H9 (cell line): ENCODE measurements at regions not wholly inside any gene's neighbourhood (a gene's known extent, or its start where the extent isn't known, plus 50 kb on each side); places are given as distances from the start of the nearest gene placed in this dataset.

ENCODE experiments used
- DNase-seq: peaks from one replicate; pipeline ENCODE4 v3.0.0-alpha.2; 2017
- H2AFZ ChIP-seq: one replicate; pipeline ENCODE4 v1.6.1; 2013; ENCODE audit warnings: mild to moderate bottlenecking, low read length, control low read depth, moderate library complexity
- H2AK5ac ChIP-seq: 2 replicates; pipeline ENCODE4 v1.6.1; 2013; ENCODE audit warnings: low read length, control low read depth, mixed read lengths; ENCODE audit not compliant: insufficient read length
- H2BK120ac ChIP-seq: one replicate; pipeline ENCODE4 v1.6.1; 2013; ENCODE audit warnings: low read depth, mild to moderate bottlenecking, low read length, control low read depth, inconsistent platforms; ENCODE audit not compliant: poor library complexity, severe bottlenecking
- H2BK12ac ChIP-seq: 2 replicates; pipeline ENCODE4 v1.6.1; 2013; ENCODE audit warnings: low read length, control low read depth, mixed read lengths, low read depth; ENCODE audit not compliant: insufficient read length
- H2BK15ac ChIP-seq: 2 replicates; pipeline ENCODE4 v1.6.1; 2013; ENCODE audit warnings: low read depth, low read length, control low read depth
- H2BK20ac ChIP-seq: one replicate; pipeline ENCODE4 v1.6.1; 2013; ENCODE audit warnings: low read depth, mild to moderate bottlenecking, low read length, control low read depth, inconsistent platforms; ENCODE audit not compliant: poor library complexity, severe bottlenecking
- H2BK5ac ChIP-seq: 2 replicates; pipeline ENCODE4 v1.6.1; 2013; ENCODE audit warnings: low read length, control low read depth, mixed read lengths; ENCODE audit not compliant: insufficient read length
- H3K14ac ChIP-seq: 2 replicates; pipeline ENCODE4 v1.6.1; 2013; ENCODE audit warnings: low read length, control low read depth; ENCODE audit not compliant: insufficient read depth
- H3K18ac ChIP-seq: 2 replicates; pipeline ENCODE4 v1.6.1; 2013; ENCODE audit warnings: low read depth, mild to moderate bottlenecking, mixed read lengths, low read length, control low read depth; ENCODE audit not compliant: insufficient read length
- H3K23ac ChIP-seq: 2 replicates; pipeline ENCODE4 v1.6.1; 2013; ENCODE audit warnings: low read length, control low read depth, mixed read lengths, low read depth; ENCODE audit not compliant: insufficient read length
- H3K23me2 ChIP-seq: 2 replicates; pipeline ENCODE4 v1.6.1; 2013; ENCODE audit warnings: low read depth, mild to moderate bottlenecking, mixed read lengths, low read length, control low read depth; ENCODE audit not compliant: insufficient read length, poor library complexity, severe bottlenecking
- H3K27ac ChIP-seq: 2 replicates; pipeline ENCODE4 v1.5.1; 2013; ENCODE audit warnings: low read length, control low read depth, mixed read lengths, low read depth; ENCODE audit not compliant: insufficient read length
- H3K27me3 ChIP-seq: 2 replicates; pipeline ENCODE4 v1.6.1; 2013; ENCODE audit warnings: low read length, control low read depth, inconsistent platforms; ENCODE audit not compliant: insufficient read depth
- H3K4ac ChIP-seq: 2 replicates; pipeline ENCODE4 v1.6.1; 2013; ENCODE audit warnings: low read depth, mild to moderate bottlenecking, control low read depth, inconsistent platforms, low read length, moderate library complexity
- H3K4me1 ChIP-seq: 2 replicates; pipeline ENCODE4 v1.6.1; 2013; ENCODE audit warnings: low read length, control low read depth, inconsistent platforms; ENCODE audit not compliant: insufficient read depth
- H3K4me2 ChIP-seq: 2 replicates; pipeline ENCODE4 v1.6.1; 2013; ENCODE audit warnings: low read length, control low read depth, mixed read lengths; ENCODE audit not compliant: insufficient read length, insufficient read depth
- H3K56ac ChIP-seq: 2 replicates; pipeline ENCODE4 v1.6.1; 2013; ENCODE audit warnings: low read depth, mild to moderate bottlenecking, mixed read lengths, low read length, control low read depth; ENCODE audit not compliant: insufficient read length
- H3K79me1 ChIP-seq: 2 replicates; pipeline ENCODE4 v1.6.1; 2013; ENCODE audit warnings: low read depth, mild to moderate bottlenecking, moderate library complexity, low read length, control low read depth, inconsistent platforms; ENCODE audit not compliant: insufficient read depth, poor library complexity, severe bottlenecking
- H3K79me2 ChIP-seq: 2 replicates; pipeline ENCODE4 v1.6.1; 2013; ENCODE audit warnings: low read length, control low read depth, inconsistent platforms; ENCODE audit not compliant: insufficient read depth
- H3K9ac ChIP-seq: 2 replicates; pipeline ENCODE4 v1.6.1; 2013; ENCODE audit warnings: low read length, control low read depth, mixed read lengths; ENCODE audit not compliant: insufficient read length; ENCODE audit errors: extremely low read depth
- H3K9me3 ChIP-seq: one replicate; pipeline ENCODE4 v1.6.1; 2013; ENCODE audit warnings: low read depth, low read length, inconsistent platforms; ENCODE audit not compliant: control insufficient read depth
- H3T11ph ChIP-seq: one replicate; pipeline ENCODE4 v1.6.1; 2013; ENCODE audit warnings: mild to moderate bottlenecking, low read length, control low read depth, inconsistent platforms
- H4K20me1 ChIP-seq: one replicate; pipeline ENCODE4 v1.6.1; 2013; ENCODE audit not compliant: control insufficient read depth, insufficient read length, insufficient read depth
- H4K5ac ChIP-seq: 2 replicates; pipeline ENCODE4 v1.6.1; 2013; ENCODE audit warnings: low read depth, mild to moderate bottlenecking, mixed read lengths, low read length, control low read depth; ENCODE audit not compliant: insufficient read length
- H4K8ac ChIP-seq: replicated peaks from 2 replicates; pipeline ENCODE4 v1.6.1; 2013; ENCODE audit warnings: low read length, control low read depth, mixed read lengths, low read depth; ENCODE audit not compliant: insufficient read length
- H4K91ac ChIP-seq: 2 replicates; pipeline ENCODE4 v1.6.1; 2013; ENCODE audit warnings: low read depth, mild to moderate bottlenecking, moderate library complexity, mixed read lengths, low read length, control low read depth; ENCODE audit not compliant: insufficient read length
- H3K27ac Mint-ChIP-seq, 3 experiments: 2 replicates in 2 of 3; 3 replicates in 1 of 3; pipeline ENCODE4 v1.8.0; 2020 to 2021; ENCODE audit warnings: mixed read lengths in 3 of 3, mild to moderate bottlenecking in 1 of 3, moderate library complexity in 1 of 3
- H3K27me3 Mint-ChIP-seq: 2 replicates; pipeline ENCODE4 v1.8.0; 2021; ENCODE audit warnings: low read depth, mild to moderate bottlenecking, moderate library complexity, mixed read lengths
- H3K36me3 Mint-ChIP-seq, 3 experiments: 2 replicates in 2 of 3; 3 replicates in 1 of 3; pipeline ENCODE4 v1.8.0; 2020 to 2021; ENCODE audit warnings: low read depth in 3 of 3, mixed read lengths in 3 of 3; ENCODE audit not compliant: insufficient read depth in 1 of 3
- H3K4me1 Mint-ChIP-seq, 2 experiments: 2 replicates each; pipeline ENCODE4 v1.8.0; 2020; ENCODE audit warnings: mixed read lengths in 2 of 2
- H3K4me3 Mint-ChIP-seq, 2 experiments: 2 replicates in 1 of 2; 3 replicates in 1 of 2; pipeline ENCODE4 v1.8.0; 2020 to 2021; ENCODE audit warnings: mild to moderate bottlenecking in 2 of 2, mixed read lengths in 2 of 2, moderate library complexity in 1 of 2
- H3K9me3 Mint-ChIP-seq, 2 experiments: 2 replicates in 1 of 2; 3 replicates in 1 of 2; pipeline ENCODE4 v1.8.0; 2020; ENCODE audit warnings: mild to moderate bottlenecking in 2 of 2, mixed read lengths in 2 of 2, moderate library complexity in 1 of 2
- CTCF ChIP-seq: fragments of 200-600 bp; sonication (generic); conservative IDR thresholded peaks from 3 replicates; pipeline ENCODE4 v1.8.0; 2021; ENCODE audit warnings: antibody characterized with exemption, mild to moderate bottlenecking
- WGBS: extraction: QIAGEN DNeasy Blood & Tissue Kit; methylation state at CpG from one replicate; pipeline ENCODE4 v1.1.7; 2013; ENCODE audit warnings: missing lambda C conversion rate, low lambda C conversion rate, mixed read lengths; ENCODE audit not compliant: insufficient read length; ENCODE audit errors: extremely low coverage; 5-methylcytosine and 5-hydroxymethylcytosine counted together

GRCh38 chr10:83214136-83214535 lies 925.2 kb upstream of the GHITM start:
- no peak overlapping the region for H4K91ac ChIP-seq
- no peak overlapping the region for H2BK5ac ChIP-seq
- H3K4me2 ChIP-seq: no peak overlapping the region
- H2BK12ac ChIP-seq: no peak overlapping the region
- no peak overlapping the region for H3K56ac ChIP-seq
- no peak overlapping the region for H3T11ph ChIP-seq
- no peak overlapping the region for H2BK20ac ChIP-seq
- H3K9me3 Mint-ChIP-seq: no peaks in the 10 kb centered on the region
- no peaks in the 10 kb centered on the region for H3K36me3 Mint-ChIP-seq
- DNase-seq: no peak
- no peak overlapping the region for H4K8ac ChIP-seq
- no peak overlapping the region for H3K27ac ChIP-seq
- H3K27ac Mint-ChIP-seq: no peak overlapping the region
- no peaks in the 10 kb centered on the region for H3K23me2 ChIP-seq
- no peaks in the 10 kb centered on the region for H4K20me1 ChIP-seq
- H3K18ac ChIP-seq: no peak overlapping the region
- no peak overlapping the region for H3K9ac ChIP-seq
- no peak overlapping the region for H2BK120ac ChIP-seq
- H3K4me1 ChIP-seq: peaks cover 4% of the 10 kb centered on the region; the same call in 1 of the 2 replicates
- H2AFZ ChIP-seq: no peak overlapping the region
- no peaks in the 10 kb centered on the region for H3K79me2 ChIP-seq
- H3K9me3 ChIP-seq: no peaks in the 10 kb centered on the region
- H3K79me1 ChIP-seq: no peaks in the 10 kb centered on the region
- H3K14ac ChIP-seq: no peak overlapping the region
- H3K4ac ChIP-seq: no peak overlapping the region
- H3K23ac ChIP-seq: no peak overlapping the region
- no CpG with 5 or more reads among the region's 5 CpGs for WGBS
- peaks cover 23 to 34% of the 10 kb centered on the region in 2 experiments for H3K4me1 Mint-ChIP-seq
- H3K27me3 Mint-ChIP-seq: no peaks in the 10 kb centered on the region
- TF ChIP-seq CTCF: no peak
- no peak overlapping the region for H2BK15ac ChIP-seq
- H3K27me3 ChIP-seq: no peaks in the 10 kb centered on the region
- H4K5ac ChIP-seq: no peak overlapping the region
- H2AK5ac ChIP-seq: no peak overlapping the region
- H3K4me3 Mint-ChIP-seq: no peak overlapping the region
